ENCODE measurements at regions not wholly inside any gene's neighbourhood (a gene's known extent, or its start where the extent isn't known, plus 50 kb on each side); places are given as distances from the start of the nearest gene placed in this dataset.
"Not testable (repeated sequence)": the region's sequence is repeated elsewhere in the genome, so short reads cannot be mapped to it uniquely, and the experiment has no call there.

GRCh38 chr9:31320494-31320893, 1063.9 kb upstream of the ACO1 start:
- Histone ChIP-seq H3K4me3 (no peak overlapping the region), H3K9me3 (replicated peaks) (no peaks in the 10 kb centered on the region), H3K27me3 (ENCODE audit: low read depth) (no peaks in the 10 kb centered on the region), H3K27ac (replicated peaks) (no peak overlapping the region), H3K36me3 (no peaks in the 10 kb centered on the region), H3K4me1 (no peaks in the 10 kb centered on the region)
- TF ChIP-seq CTCF (IDR thresholded peaks at IDR 0.05; ENCODE audit: borderline replicate concordance): no peak
- no peak for DNase-seq
- intact Hi-C loops (cut with micrococcal nuclease): no loop called here

GRCh38 chr9:31321256-31321655, 1063.2 kb upstream of the ACO1 start:
- Histone ChIP-seq H3K4me1 (no peaks in the 10 kb centered on the region), H3K27ac (replicated peaks) (no peak overlapping the region), H3K4me3 (no peak overlapping the region), H3K9me3 (replicated peaks) (no peaks in the 10 kb centered on the region), H3K27me3 (ENCODE audit: low read depth) (no peaks in the 10 kb centered on the region), H3K36me3 (no peaks in the 10 kb centered on the region)
- no peak for DNase-seq
- intact Hi-C loops (cut with micrococcal nuclease): no loop called here
- TF ChIP-seq CTCF (IDR thresholded peaks at IDR 0.05; ENCODE audit: borderline replicate concordance): no peak

- no peak overlapping the region for H3K27ac ChIP-seq (replicated peaks)
- H3K9me3 ChIP-seq (replicated peaks): no peaks in the 10 kb centered on the region
- no peaks in the 10 kb centered on the region for H3K4me1 ChIP-seq
- intact Hi-C loops (cut with micrococcal nuclease): no loop called here
- H3K27me3 ChIP-seq (ENCODE audit: low read depth): no peaks in the 10 kb centered on the region
- H3K36me3 ChIP-seq: no peaks in the 10 kb centered on the region
- no peak for TF ChIP-seq CTCF (IDR thresholded peaks at IDR 0.05; ENCODE audit: borderline replicate concordance)
- DNase-seq: no peak
- no peak overlapping the region for H3K4me3 ChIP-seq
Measured at GRCh38 chr9:31321686-31322085, 1062.8 kb upstream of the ACO1 start.

- no peak for DNase-seq
- Histone ChIP-seq H3K9me3 (replicated peaks) (no peaks in the 10 kb centered on the region), H3K27ac (replicated peaks) (no peak overlapping the region), H3K4me1 (no peaks in the 10 kb centered on the region), H3K4me3 (no peak overlapping the region), H3K36me3 (no peaks in the 10 kb centered on the region), H3K27me3 (ENCODE audit: low read depth) (no peaks in the 10 kb centered on the region)
- intact Hi-C loops (cut with micrococcal nuclease): no loop called here
- no peak for TF ChIP-seq CTCF (IDR thresholded peaks at IDR 0.05; ENCODE audit: borderline replicate concordance)
Measured at GRCh38 chr9:31323726-31324444, 1060.6 kb upstream of the ACO1 start.

- no peaks in the 10 kb centered on the region for H3K4me1 ChIP-seq
- no peaks in the 10 kb centered on the region for H3K27me3 ChIP-seq (ENCODE audit: low read depth)
- no peak overlapping the region for H3K4me3 ChIP-seq
- no peaks in the 10 kb centered on the region for H3K9me3 ChIP-seq (replicated peaks)
- DNase-seq: no peak
- no peaks in the 10 kb centered on the region for H3K36me3 ChIP-seq
- no peak overlapping the region for H3K27ac ChIP-seq (replicated peaks)
- intact Hi-C loops (cut with micrococcal nuclease): no loop called here
- TF ChIP-seq CTCF (IDR thresholded peaks at IDR 0.05; ENCODE audit: borderline replicate concordance): no peak
Measured at GRCh38 chr9:31325778-31326177, 1058.7 kb upstream of the ACO1 start.

GRCh38 chr9:31326883-31327282, 1057.6 kb upstream of the ACO1 start:
- intact Hi-C loops (cut with micrococcal nuclease); H3K9me3 ChIP-seq (replicated peaks); H3K4me3 ChIP-seq; H3K27ac ChIP-seq (replicated peaks); H3K27me3 ChIP-seq (ENCODE audit: low read depth); H3K4me1 ChIP-seq; H3K36me3 ChIP-seq; DNase-seq: not testable (repeated sequence)

All from left ventricle myocardium inferior (tissue), 1 donor.